Left ventricle myocardium inferior (tissue), 1 donor: ENCODE measurements at regions not wholly inside any gene's neighbourhood (a gene's known extent, or its start where the extent isn't known, plus 50 kb on each side); places are given as distances from the start of the nearest gene placed in this dataset.

ENCODE experiments used
- DNase-seq: peaks from one replicate; pipeline ENCODE4 v3.0.0-alpha.2; 2020
- H3K27ac ChIP-seq: fragments of 200-600 bp; replicated peaks from 2 replicates; pipeline ENCODE4 v1.8.0; 2021
- H3K27me3 ChIP-seq: fragments of 200-600 bp; 2 replicates; pipeline ENCODE4 v1.8.0; 2021; ENCODE audit warnings: low read depth
- H3K36me3 ChIP-seq: fragments of 200-600 bp; 2 replicates; pipeline ENCODE4 v1.8.0; 2021
- H3K4me1 ChIP-seq: fragments of 200-600 bp; 2 replicates; pipeline ENCODE4 v1.8.0; 2021
- H3K4me3 ChIP-seq: fragments of 200-600 bp; 2 replicates; pipeline ENCODE4 v1.8.0; 2021; ENCODE audit warnings: mild to moderate bottlenecking, moderate library complexity
- H3K9me3 ChIP-seq: fragments of 200-600 bp; replicated peaks from 2 replicates; pipeline ENCODE4 v1.8.0; 2021
- intact Hi-C: fragments of 100-400 bp; cut with micrococcal nuclease; formaldehyde crosslinking; loops from one replicate; pipeline ENCODE4 v1.11.0; 2022
- TF ChIP-seq, protein P1 (sequence below): fragments of 200-600 bp; IDR thresholded peaks from 2 replicates; pipeline ENCODE4 v1.8.0; 2021; ENCODE audit warnings: antibody characterized with exemption, mild to moderate bottlenecking, borderline replicate concordance
- donor health status: DM: no; HTN: yes; CAD: no; lungs with severe emphysema.

DNA sequence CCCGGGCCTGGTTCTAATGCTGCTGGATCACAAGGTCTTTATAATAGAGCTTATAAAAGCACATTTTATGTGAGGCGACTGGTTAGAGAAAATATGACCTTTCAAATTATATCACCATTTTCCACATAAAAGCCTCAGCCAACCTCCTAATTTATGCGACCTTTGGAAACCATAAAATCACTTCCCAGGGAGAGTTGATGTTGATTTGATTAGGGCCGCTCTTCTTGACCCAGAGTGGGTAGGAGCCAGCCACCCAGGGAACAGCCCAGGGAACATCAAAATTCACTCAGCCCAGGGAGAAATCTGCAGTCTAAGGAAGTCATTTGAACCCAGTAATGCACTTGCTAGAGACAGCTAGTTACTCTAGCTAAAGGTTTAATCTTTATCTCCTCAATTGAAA lies 79.8 kb upstream of the TENT5A start:
- H3K4me1 ChIP-seq, result peaks cover 19% of the 10 kb centered on the region
- H3K36me3 ChIP-seq, result no peaks in the 10 kb centered on the region
- H3K9me3 ChIP-seq, result peaks cover 11% of the 10 kb centered on the region
- H3K27ac ChIP-seq, result peak overlapping the region; percentile 9
- DNase-seq, result no peak
- TF ChIP-seq, protein P1, sequence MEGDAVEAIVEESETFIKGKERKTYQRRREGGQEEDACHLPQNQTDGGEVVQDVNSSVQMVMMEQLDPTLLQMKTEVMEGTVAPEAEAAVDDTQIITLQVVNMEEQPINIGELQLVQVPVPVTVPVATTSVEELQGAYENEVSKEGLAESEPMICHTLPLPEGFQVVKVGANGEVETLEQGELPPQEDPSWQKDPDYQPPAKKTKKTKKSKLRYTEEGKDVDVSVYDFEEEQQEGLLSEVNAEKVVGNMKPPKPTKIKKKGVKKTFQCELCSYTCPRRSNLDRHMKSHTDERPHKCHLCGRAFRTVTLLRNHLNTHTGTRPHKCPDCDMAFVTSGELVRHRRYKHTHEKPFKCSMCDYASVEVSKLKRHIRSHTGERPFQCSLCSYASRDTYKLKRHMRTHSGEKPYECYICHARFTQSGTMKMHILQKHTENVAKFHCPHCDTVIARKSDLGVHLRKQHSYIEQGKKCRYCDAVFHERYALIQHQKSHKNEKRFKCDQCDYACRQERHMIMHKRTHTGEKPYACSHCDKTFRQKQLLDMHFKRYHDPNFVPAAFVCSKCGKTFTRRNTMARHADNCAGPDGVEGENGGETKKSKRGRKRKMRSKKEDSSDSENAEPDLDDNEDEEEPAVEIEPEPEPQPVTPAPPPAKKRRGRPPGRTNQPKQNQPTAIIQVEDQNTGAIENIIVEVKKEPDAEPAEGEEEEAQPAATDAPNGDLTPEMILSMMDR, result no peak
- intact Hi-C loops, result no loop called here
- no peaks in the 10 kb centered on the region for H3K27me3 ChIP-seq
- no peak overlapping the region for H3K4me3 ChIP-seq

DNA sequence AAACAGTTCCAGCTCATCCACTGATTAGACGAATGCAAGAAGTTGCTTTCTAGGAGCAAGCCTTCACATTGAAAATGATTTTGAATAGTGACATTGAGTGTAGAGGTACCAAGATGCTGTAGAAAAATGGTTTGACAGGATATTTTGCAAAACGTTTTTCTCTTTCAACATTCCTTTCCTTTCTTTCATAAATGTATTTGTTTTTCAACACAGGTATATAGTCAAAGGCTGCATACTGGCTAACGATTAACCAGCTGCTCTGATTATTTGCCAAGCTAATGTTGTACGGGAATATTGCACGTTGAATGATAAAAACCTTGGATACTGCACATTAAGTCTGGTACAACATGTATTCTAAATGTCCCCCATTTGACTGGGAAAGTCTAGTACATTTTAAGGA lies 78.8 kb upstream of the TENT5A start:
- Histone ChIP-seq H3K9me3 (peaks cover 21% of the 10 kb centered on the region), H3K36me3 (no peaks in the 10 kb centered on the region), H3K4me1 (peaks cover 19% of the 10 kb centered on the region), H3K4me3 (no peak overlapping the region), H3K27ac (no peak overlapping the region), H3K27me3 (no peaks in the 10 kb centered on the region)
- TF ChIP-seq, protein P1, result no peak
- no peak for DNase-seq
- intact Hi-C loops, result no loop called here

DNA sequence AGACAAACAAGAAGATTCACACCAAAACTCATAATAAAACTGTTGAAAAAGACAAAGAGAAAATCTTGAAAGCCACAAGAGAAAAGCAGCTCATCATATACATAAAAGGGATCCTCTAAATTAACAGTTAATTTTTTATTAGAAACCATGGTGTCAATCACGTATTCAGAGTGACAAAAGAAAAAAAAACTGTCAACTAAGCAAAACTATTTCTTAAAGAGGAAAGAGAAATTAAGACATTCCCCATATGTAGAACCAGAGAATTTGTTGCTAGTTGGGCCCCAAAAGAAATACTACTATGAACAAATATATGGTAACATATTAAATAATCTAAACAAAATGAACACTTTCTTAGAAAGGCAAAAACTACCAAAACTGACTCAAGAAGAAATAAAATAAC lies 74.3 kb upstream of the TENT5A start:
- DNase-seq, result no peak

DNA sequence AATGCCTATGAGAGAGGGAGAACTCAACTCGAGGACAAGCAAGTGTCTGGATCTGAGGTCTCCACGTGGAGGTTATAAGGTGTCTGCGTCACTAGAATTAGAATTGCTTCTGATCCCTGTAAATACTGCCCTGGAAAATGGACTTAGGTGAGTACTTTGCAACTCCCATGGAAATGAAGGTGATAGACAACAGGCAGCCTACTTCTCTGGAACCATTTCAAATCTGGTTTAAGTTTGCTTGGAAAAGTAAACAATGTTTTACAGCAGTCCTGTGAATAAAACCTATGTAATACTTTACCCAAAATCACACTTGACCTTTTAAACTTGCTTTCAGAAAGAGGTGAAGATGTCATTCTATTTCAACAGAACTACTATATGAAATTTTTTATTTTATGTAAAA lies 70.1 kb upstream of the TENT5A start:
- Histone ChIP-seq H3K4me3 (no peak overlapping the region), H3K4me1 (peaks cover 8% of the 10 kb centered on the region), H3K36me3 (no peaks in the 10 kb centered on the region), H3K27me3 (no peaks in the 10 kb centered on the region), H3K27ac (no peak overlapping the region), H3K9me3 (peaks cover 30% of the 10 kb centered on the region)
- intact Hi-C loops, result no loop called here
- TF ChIP-seq, protein P1, result no peak
- no peak for DNase-seq

More for the DNA sequence above, 74.3 kb upstream of the TENT5A start:
- no peak overlapping the region for H3K27ac ChIP-seq
- no peaks in the 10 kb centered on the region for H3K36me3 ChIP-seq
- H3K9me3 ChIP-seq, result peaks cover 33% of the 10 kb centered on the region
- H3K27me3 ChIP-seq, result no peaks in the 10 kb centered on the region
- intact Hi-C loops, result no loop called here
- TF ChIP-seq, protein P1, result no peak
- no peak overlapping the region for H3K4me3 ChIP-seq
- no peaks in the 10 kb centered on the region for H3K4me1 ChIP-seq

DNA sequence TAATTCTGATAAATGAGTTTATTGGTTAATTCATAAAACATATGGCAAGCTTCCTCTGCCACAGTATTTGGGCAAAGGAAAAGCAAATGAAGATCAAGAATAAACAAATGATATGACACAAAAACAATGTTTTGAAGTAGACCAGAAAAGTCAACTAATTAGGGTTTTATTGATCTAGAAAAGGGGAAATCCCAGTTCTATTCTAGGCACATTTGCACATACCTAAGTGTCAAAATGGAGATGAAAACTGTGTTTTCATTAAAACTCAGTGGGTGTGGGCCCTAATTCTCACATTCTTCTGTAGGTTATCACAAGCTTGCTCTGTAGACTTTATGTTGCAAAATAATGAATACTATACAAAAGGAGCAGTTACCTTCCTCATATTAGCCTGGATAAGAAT lies 69.0 kb upstream of the TENT5A start:
- Histone ChIP-seq H3K4me1 (peaks cover 8% of the 10 kb centered on the region), H3K36me3 (no peaks in the 10 kb centered on the region), H3K4me3 (no peak overlapping the region), H3K9me3 (peaks cover 19% of the 10 kb centered on the region), H3K27me3 (no peaks in the 10 kb centered on the region), H3K27ac (no peak overlapping the region)
- intact Hi-C loops, result no loop called here
- TF ChIP-seq, protein P1, result no peak
- no peak for DNase-seq

DNA sequence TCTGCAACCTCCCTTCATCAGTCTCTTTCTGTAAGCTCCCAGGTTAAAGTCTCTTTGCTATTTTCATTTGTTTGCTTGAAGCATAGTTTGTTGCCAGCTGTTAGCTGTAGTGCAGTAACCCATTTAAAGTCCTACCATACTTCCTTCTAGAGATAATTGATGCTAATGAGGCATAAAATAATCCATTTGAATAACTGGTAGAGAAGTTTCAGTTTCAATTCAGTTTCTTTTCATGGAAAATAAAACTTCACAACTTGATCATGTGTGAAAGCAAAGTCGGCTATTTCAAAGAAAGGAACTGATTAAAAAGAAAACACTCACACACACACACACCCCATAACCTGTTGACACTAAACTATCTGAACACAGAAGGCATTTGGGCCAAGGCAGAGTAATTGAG lies 68.5 kb upstream of the TENT5A start:
- Histone ChIP-seq H3K27me3 (no peaks in the 10 kb centered on the region), H3K4me1 (peaks cover 8% of the 10 kb centered on the region), H3K4me3 (peak overlapping the region; percentile 2), H3K36me3 (no peaks in the 10 kb centered on the region), H3K9me3 (peaks cover 14% of the 10 kb centered on the region), H3K27ac (no peak overlapping the region)
- TF ChIP-seq, protein P1, result no peak
- intact Hi-C loops, result no loop called here
- DNase-seq, result no peak
